ENCODE measurements at regions not wholly inside any gene's neighbourhood (a gene's known extent, or its start where the extent isn't known, plus 50 kb on each side); places are given as distances from the start of the nearest gene placed in this dataset.
A peak's percentile ranks its signal among the peaks of the same experiment; 100 is the strongest.

- TF ChIP-seq BRCA1 (IDR thresholded peaks at IDR 0.05; ENCODE audit: low read depth, low read length) (no peak), FOS (IDR thresholded peaks at IDR 0.05; ENCODE audit: borderline replicate concordance, extremely low read depth, insufficient read length) (no peak), YBX1 (IDR thresholded peaks at IDR 0.05) (no peak), CEBPB (IDR thresholded peaks at IDR 0.05; ENCODE audit: borderline replicate concordance in 1 of 2, low read depth in 2 of 2, low read length in 2 of 2) (no peak), MYC (IDR thresholded peaks at IDR 0.05; ENCODE audit: insufficient read depth, insufficient read length, insufficient replicate concordance, low read length, severe bottlenecking) (no peak), CBX5 (IDR thresholded peaks at IDR 0.05; ENCODE audit: low read depth) (no peak), KDM1A (IDR thresholded peaks at IDR 0.05; ENCODE audit: borderline replicate concordance) (no peak), YY1 (IDR thresholded peaks at IDR 0.05; ENCODE audit: low read depth, low read length) (peak; percentile 94), IRF5 (IDR thresholded peaks at IDR 0.05; ENCODE audit: borderline replicate concordance) (no peak), ETV6 (conservative IDR thresholded peaks at IDR 0.05 in 1 of 2, IDR thresholded peaks at IDR 0.05 in 1 of 2; ENCODE audit: borderline replicate concordance in 1 of 2, low read depth in 1 of 2) (peak in 1 of 2 experiments; percentile 85; a peak in 2 of 4 replicates), NFYA (IDR thresholded peaks at IDR 0.05; ENCODE audit: borderline replicate concordance, low read depth, low read length) (no peak), MAX (IDR thresholded peaks at IDR 0.05; ENCODE audit: low read depth, low read length) (no peak; the same call in 1 of the 2 replicates), ZNF274 (IDR thresholded peaks at IDR 0.05; ENCODE audit: insufficient read depth, insufficient read length) (no peak), ZNF384 (IDR thresholded peaks at IDR 0.05; ENCODE audit: borderline replicate concordance, low read depth, low read length) (peak; percentile 66; the same call in 1 of the 2 replicates), JUND (IDR thresholded peaks at IDR 0.05; ENCODE audit: low read depth, low read length) (peak; percentile 49; the same call in 1 of the 2 replicates), BCL3 (IDR thresholded peaks at IDR 0.05; ENCODE audit: borderline replicate concordance, insufficient read depth, low read depth, low read length, poor library complexity, severe bottlenecking) (peak; percentile 79), ZNF622 (IDR thresholded peaks at IDR 0.05) (no peak), KLF5 (IDR thresholded peaks at IDR 0.05; ENCODE audit: partially characterized antibody) (no peak)
- TF ChIP-seq, protein P1, sequence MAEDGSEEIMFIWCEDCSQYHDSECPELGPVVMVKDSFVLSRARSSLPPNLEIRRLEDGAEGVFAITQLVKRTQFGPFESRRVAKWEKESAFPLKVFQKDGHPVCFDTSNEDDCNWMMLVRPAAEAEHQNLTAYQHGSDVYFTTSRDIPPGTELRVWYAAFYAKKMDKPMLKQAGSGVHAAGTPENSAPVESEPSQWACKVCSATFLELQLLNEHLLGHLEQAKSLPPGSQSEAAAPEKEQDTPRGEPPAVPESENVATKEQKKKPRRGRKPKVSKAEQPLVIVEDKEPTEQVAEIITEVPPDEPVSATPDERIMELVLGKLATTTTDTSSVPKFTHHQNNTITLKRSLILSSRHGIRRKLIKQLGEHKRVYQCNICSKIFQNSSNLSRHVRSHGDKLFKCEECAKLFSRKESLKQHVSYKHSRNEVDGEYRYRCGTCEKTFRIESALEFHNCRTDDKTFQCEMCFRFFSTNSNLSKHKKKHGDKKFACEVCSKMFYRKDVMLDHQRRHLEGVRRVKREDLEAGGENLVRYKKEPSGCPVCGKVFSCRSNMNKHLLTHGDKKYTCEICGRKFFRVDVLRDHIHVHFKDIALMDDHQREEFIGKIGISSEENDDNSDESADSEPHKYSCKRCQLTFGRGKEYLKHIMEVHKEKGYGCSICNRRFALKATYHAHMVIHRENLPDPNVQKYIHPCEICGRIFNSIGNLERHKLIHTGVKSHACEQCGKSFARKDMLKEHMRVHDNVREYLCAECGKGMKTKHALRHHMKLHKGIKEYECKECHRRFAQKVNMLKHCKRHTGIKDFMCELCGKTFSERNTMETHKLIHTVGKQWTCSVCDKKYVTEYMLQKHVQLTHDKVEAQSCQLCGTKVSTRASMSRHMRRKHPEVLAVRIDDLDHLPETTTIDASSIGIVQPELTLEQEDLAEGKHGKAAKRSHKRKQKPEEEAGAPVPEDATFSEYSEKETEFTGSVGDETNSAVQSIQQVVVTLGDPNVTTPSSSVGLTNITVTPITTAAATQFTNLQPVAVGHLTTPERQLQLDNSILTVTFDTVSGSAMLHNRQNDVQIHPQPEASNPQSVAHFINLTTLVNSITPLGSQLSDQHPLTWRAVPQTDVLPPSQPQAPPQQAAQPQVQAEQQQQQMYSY (CRISPR knock-in tag; IDR thresholded peaks at IDR 0.05): no peak
- TF ChIP-seq, protein P2, sequence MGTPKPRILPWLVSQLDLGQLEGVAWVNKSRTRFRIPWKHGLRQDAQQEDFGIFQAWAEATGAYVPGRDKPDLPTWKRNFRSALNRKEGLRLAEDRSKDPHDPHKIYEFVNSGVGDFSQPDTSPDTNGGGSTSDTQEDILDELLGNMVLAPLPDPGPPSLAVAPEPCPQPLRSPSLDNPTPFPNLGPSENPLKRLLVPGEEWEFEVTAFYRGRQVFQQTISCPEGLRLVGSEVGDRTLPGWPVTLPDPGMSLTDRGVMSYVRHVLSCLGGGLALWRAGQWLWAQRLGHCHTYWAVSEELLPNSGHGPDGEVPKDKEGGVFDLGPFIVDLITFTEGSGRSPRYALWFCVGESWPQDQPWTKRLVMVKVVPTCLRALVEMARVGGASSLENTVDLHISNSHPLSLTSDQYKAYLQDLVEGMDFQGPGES (IDR thresholded peaks at IDR 0.05): no peak
Measured at GRCh38 chr4:184282895-184283654, 65.4 kb upstream of the ENPP6 start (continued).
